ENCODE measurements at regions not wholly inside any gene's neighbourhood (a gene's known extent, or its start where the extent isn't known, plus 50 kb on each side); places are given as distances from the start of the nearest gene placed in this dataset.

DNA sequence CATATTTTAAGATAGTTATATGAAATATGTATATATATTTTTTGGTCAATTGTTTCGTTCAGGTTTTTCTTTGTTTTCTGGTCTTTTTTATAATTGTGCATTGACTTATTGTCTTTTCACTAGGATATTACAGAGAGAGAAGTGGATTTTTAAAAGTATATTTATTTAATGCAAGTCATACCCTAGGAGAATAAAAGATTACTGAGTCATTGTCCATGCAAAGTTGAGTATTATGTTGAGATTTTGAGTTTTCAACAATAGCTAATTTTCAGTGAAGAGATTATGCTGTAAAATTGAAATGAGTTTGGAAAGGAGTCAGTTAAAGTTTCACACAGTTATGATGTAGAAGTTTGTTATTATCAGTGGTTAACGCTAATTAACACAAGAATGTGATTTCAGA lies 203.6 kb upstream of the SPRED2 start:
- Histone ChIP-seq H3K4me3 (ENCODE audit: low read depth in 2 of 2, low read length in 1 of 2) (no peak overlapping the region), H4K20me1 (ENCODE audit: insufficient read depth) (no peaks in the 10 kb centered on the region), H3K4me1 (ENCODE audit: control insufficient read depth in 1 of 2, insufficient read depth in 2 of 2, low read depth in 1 of 2, low read length in 1 of 2) (peaks cover 1 to 5% of the 10 kb centered on the region in 2 experiments; a peak in 2 of 4 replicates), H3K27ac (ENCODE audit: low read depth in 2 of 2, low read length in 1 of 2) (no peak overlapping the region), H3K36me3 (replicated peaks in 1 of 2; ENCODE audit: control insufficient read depth in 1 of 2, insufficient read depth in 2 of 2, low read length in 1 of 2) (no peaks in the 10 kb centered on the region), H3K79me2 (ENCODE audit: insufficient read depth) (no peaks in the 10 kb centered on the region), H3K9me2 (no peaks in the 10 kb centered on the region), H3K9ac (no peak overlapping the region), H3F3A (replicated peaks; ENCODE audit: insufficient read depth) (no peaks in the 10 kb centered on the region), H3K4me2 (no peak overlapping the region), H3K27me3 (ENCODE audit: insufficient read depth) (no peaks in the 10 kb centered on the region; the same call in 1 of the 2 replicates), H3K9me3 (no peaks in the 10 kb centered on the region), H2AFZ (ENCODE audit: low read depth) (no peak overlapping the region)
- POLR2A ChIA-PET = no interaction called here
- no peak for DNase-seq
- CTCF ChIA-PET = interaction anchor here (1.2 kb wide), 1 partner anchor 16 kb away, joined by 3 read pairs; no protein-coding TSS in a partner anchor
- TF ChIP-seq SMC3 (IDR thresholded peaks at IDR 0.05; ENCODE audit: low read depth, low read length) = no peak
- no peak for TF ChIP-seq RAD21 (IDR thresholded peaks at IDR 0.05; ENCODE audit: low read length)
- TF ChIP-seq POLR2AphosphoS5 (IDR thresholded peaks at IDR 0.05; ENCODE audit: low read depth, low read length) = no peak
- no peak for TF ChIP-seq NRF1 (IDR thresholded peaks at IDR 0.05; ENCODE audit: low read depth, low read length)
- TF ChIP-seq FOXJ3 (CRISPR knock-in tag; IDR thresholded peaks at IDR 0.05) = no peak
- TF ChIP-seq EZH2phosphoT487 (IDR thresholded peaks at IDR 0.05; ENCODE audit: borderline replicate concordance, low read depth) = no peak
- TF ChIP-seq TCF12 (IDR thresholded peaks at IDR 0.05) = no peak
- TF ChIP-seq TAF1 (IDR thresholded peaks at IDR 0.05; ENCODE audit: borderline replicate concordance, low read depth, low read length) = no peak
- WGBS (ENCODE audit: low lambda C conversion rate) = 60% methylated on average over 2 of the region's 2 CpGs

DNA sequence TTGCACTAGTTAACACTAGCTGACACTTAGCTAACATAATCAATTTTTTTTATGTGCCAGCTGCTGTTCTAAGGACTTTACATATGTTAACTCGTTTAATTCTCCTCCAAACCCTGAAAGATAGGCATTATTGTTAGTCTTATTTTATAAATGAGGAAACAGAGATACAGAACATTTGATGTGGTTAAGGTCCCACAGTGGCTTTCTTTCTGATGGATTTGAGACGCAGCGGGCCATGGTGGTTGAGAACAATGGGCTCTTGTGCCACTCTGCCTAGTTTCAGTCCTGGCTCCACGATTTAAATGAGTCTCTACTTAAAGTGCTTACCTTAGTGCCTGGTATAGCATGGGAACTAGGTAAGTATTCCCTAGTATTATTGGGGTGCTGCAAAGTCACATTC lies 201.9 kb upstream of the SPRED2 start:
- no peaks in the 10 kb centered on the region for H3K9me2 ChIP-seq
- H3F3A ChIP-seq (replicated peaks; ENCODE audit: insufficient read depth) = peaks cover 4% of the 10 kb centered on the region
- H3K27me3 ChIP-seq (ENCODE audit: insufficient read depth) = no peaks in the 10 kb centered on the region; the same call in 1 of the 2 replicates
- no peak overlapping the region for H3K4me3 ChIP-seq (ENCODE audit: low read depth in 2 of 2, low read length in 1 of 2)
- TF ChIP-seq TAF1 (IDR thresholded peaks at IDR 0.05; ENCODE audit: borderline replicate concordance, low read depth, low read length) = no peak
- ChIA-PET CTCF (no interaction called here), POLR2A (no interaction called here)
- no peaks in the 10 kb centered on the region for H3K79me2 ChIP-seq (ENCODE audit: insufficient read depth)
- H3K36me3 ChIP-seq (replicated peaks in 1 of 2; ENCODE audit: control insufficient read depth in 1 of 2, insufficient read depth in 2 of 2, low read length in 1 of 2) = no peaks in the 10 kb centered on the region
- no peak for DNase-seq
- H3K9me3 ChIP-seq = no peaks in the 10 kb centered on the region
- no peak overlapping the region for H2AFZ ChIP-seq (ENCODE audit: low read depth)
- H3K4me1 ChIP-seq (ENCODE audit: control insufficient read depth in 1 of 2, insufficient read depth in 2 of 2, low read depth in 1 of 2, low read length in 1 of 2) = peaks cover 2 to 3% of the 10 kb centered on the region in 2 experiments; a peak in 2 of 4 replicates
- no peak overlapping the region for H3K27ac ChIP-seq (ENCODE audit: low read depth in 2 of 2, low read length in 1 of 2)
- H3K4me2 ChIP-seq = no peak overlapping the region
- H3K9ac ChIP-seq = no peak overlapping the region
- no peaks in the 10 kb centered on the region for H4K20me1 ChIP-seq (ENCODE audit: insufficient read depth)
- 71% methylated on average over 4 of the region's 4 CpGs for WGBS (ENCODE audit: low lambda C conversion rate)

DNA sequence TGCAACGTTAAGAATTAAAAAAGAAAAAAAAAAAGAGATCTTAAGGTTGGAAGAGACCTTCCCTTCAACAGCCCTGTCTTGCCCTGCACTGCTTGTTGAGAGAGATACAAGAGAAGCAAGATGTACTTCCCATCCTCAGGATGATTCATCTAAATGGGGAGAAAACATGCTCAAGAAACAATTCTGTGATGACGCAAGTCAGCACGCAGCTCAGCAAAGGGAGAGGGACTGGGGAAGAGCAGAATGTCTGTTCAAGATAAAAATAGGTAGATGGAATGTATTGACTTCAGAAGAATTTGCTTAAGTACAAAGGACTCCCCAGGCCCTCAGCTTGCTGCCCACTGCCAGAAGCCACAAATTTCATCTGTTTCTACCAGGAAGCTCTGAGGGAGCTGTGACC lies 198.2 kb upstream of the SPRED2 start:
- H3K27ac ChIP-seq (ENCODE audit: low read depth in 2 of 2, low read length in 1 of 2) = peak overlapping the region in 1 of 2 experiments; percentile 66; a peak in 2 of 4 replicates
- H3K4me2 ChIP-seq = no peak overlapping the region; the same call in 1 of the 2 replicates
- 16% methylated on average over 3 of the region's 3 CpGs for WGBS (ENCODE audit: low lambda C conversion rate)
- no peaks in the 10 kb centered on the region for H3K79me2 ChIP-seq (ENCODE audit: insufficient read depth)
- peak overlapping the region; percentile 10; the same call in 1 of the 2 replicates for H3K9ac ChIP-seq
- peak; percentile 84; the same call in 1 of the 2 replicates for TF ChIP-seq FOSL2 (IDR thresholded peaks at IDR 0.05; ENCODE audit: borderline replicate concordance, low read depth)
- TF ChIP-seq GABPA (IDR thresholded peaks at IDR 0.05; ENCODE audit: low read depth) = no peak
- TF ChIP-seq, protein P1, sequence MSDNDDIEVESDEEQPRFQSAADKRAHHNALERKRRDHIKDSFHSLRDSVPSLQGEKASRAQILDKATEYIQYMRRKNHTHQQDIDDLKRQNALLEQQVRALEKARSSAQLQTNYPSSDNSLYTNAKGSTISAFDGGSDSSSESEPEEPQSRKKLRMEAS (IDR thresholded peaks at IDR 0.05; ENCODE audit: low read depth) = peak; percentile 50; the same call in 1 of the 2 replicates
- peak; percentile 50; the same call in 1 of the 2 replicates for TF ChIP-seq TCF12 (IDR thresholded peaks at IDR 0.05)
- peak; percentile 65 for TF ChIP-seq JUND (IDR thresholded peaks at IDR 0.05)
- TF ChIP-seq RAD21 (IDR thresholded peaks at IDR 0.05; ENCODE audit: low read length) = no peak
- no peaks in the 10 kb centered on the region for H3K36me3 ChIP-seq (replicated peaks in 1 of 2; ENCODE audit: control insufficient read depth in 1 of 2, insufficient read depth in 2 of 2, low read length in 1 of 2)
- DNase-seq = no peak
- ChIA-PET CTCF (interaction anchor here (0.9 to 1.8 kb wide), 3 partner anchors 10 to 798 kb away, joined by 3 to 6 read pairs (median 4); no protein-coding TSS in a partner anchor), POLR2A (no interaction called here)
- no peaks in the 10 kb centered on the region for H3K9me3 ChIP-seq
- H3K9me2 ChIP-seq = no peaks in the 10 kb centered on the region
- peaks cover 4% of the 10 kb centered on the region for H3F3A ChIP-seq (replicated peaks; ENCODE audit: insufficient read depth)
- no peaks in the 10 kb centered on the region; the same call in 1 of the 2 replicates for H3K27me3 ChIP-seq (ENCODE audit: insufficient read depth)
- peaks cover 0 to 3% of the 10 kb centered on the region in 2 experiments; a peak in 1 of 4 replicates for H3K4me1 ChIP-seq (ENCODE audit: control insufficient read depth in 1 of 2, insufficient read depth in 2 of 2, low read depth in 1 of 2, low read length in 1 of 2)
- H2AFZ ChIP-seq (ENCODE audit: low read depth) = peak overlapping the region; percentile 83; the same call in 1 of the 2 replicates
- H4K20me1 ChIP-seq (ENCODE audit: insufficient read depth) = no peaks in the 10 kb centered on the region
- no peak overlapping the region for H3K4me3 ChIP-seq (ENCODE audit: low read depth in 2 of 2, low read length in 1 of 2)
